Retinal pigment epithelial cell (primary cell): ENCODE measurements at regions not wholly inside any gene's neighbourhood (a gene's known extent, or its start where the extent isn't known, plus 50 kb on each side); places are given as distances from the start of the nearest gene placed in this dataset.
"Not testable (repeated sequence)": the region's sequence is repeated elsewhere in the genome, so short reads cannot be mapped to it uniquely, and the experiment has no call there.

Experiments
- DNase-seq: peaks from one replicate; pipeline ENCODE4 v3.0.0-alpha.2; 2010; ENCODE audit warnings: low read depth
- H3K4me3 ChIP-seq: 2 replicates; pipeline ENCODE4 v1.5.1; 2011; ENCODE audit warnings: mild to moderate bottlenecking, low read length, control low read depth, moderate library complexity
- CTCF ChIP-seq: conservative IDR thresholded peaks from 2 replicates; pipeline ENCODE4 v1.5.1; 2011; ENCODE audit warnings: low read depth, low read length, control low read depth, inconsistent platforms

DNA sequence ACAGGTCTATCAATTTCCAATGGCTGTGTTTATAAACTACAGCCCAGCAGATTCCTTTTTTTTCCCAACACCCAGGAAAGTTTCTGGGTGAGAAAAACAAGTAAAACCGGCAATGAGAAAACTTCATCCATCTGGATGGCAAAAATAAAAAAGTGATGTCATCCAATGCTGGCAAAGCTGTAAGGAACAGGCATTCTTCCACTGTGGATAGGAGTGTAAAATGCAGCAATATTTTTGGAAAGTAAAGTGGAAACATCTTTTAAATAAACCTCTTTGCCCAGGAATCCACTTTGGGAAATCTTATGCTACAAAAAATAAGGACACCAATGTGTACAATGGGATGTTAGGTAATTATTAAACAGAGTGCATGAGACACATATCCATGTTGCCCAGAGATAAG is 102.1 kb upstream of the NT5E start:
- TF ChIP-seq CTCF, result no peak

GRCh38 chr6:85346196-85346595 is 103.7 kb upstream of the NT5E start:
- no peak overlapping the region for H3K4me3 ChIP-seq
- TF ChIP-seq CTCF, result no peak
- no peak for DNase-seq

More for the DNA sequence above, 102.1 kb upstream of the NT5E start:
- H3K4me3 ChIP-seq, result no peak overlapping the region
- DNase-seq, result no peak

GRCh38 chr6:85344996-85345395 is 104.9 kb upstream of the NT5E start:
- H3K4me3 ChIP-seq, result no peak overlapping the region
- no peak for TF ChIP-seq CTCF
- no peak for DNase-seq

DNA sequence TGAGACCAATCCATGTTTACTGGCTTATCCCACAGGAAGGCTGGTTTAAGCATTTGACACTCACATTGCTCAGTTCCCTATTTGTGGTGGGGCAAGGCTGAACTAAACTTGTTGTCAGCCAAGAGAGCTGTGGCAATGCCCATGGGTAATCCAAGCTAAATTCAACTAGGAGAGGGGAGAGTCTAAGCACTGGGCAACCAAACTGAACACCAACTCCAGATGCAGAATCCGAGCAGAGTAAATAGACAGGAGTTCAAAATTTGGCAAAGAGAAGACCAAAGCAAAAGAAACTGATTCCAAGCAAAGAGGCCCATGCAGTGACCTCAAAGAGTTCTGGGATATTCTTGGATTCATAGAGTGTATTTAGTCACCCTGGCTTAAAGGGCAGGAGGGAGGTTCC is 106.5 kb upstream of the NT5E start:
- DNase-seq, result no peak
- H3K4me3 ChIP-seq, result no peak overlapping the region
- TF ChIP-seq CTCF, result no peak

DNA sequence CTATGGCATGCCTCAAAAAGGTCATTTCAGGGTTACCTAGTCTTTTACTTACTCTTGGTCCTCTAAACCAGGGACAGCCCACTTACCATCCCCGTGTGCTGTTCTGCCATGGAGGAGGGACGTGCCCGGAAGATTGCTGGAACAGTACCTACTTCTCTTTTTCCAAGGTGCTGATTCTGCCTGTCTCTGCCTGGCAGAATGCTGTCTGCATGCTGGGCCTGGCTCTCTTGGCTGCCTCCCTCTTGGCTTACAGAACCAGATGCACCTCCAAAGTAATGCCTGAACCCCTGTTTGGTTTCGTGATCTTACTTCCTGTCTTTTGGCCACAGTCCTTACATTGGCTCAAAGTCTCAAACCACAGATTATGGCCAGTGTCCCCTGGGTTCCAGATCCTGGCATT is 120.7 kb upstream of the NT5E start:
- TF ChIP-seq CTCF, result no peak

DNA sequence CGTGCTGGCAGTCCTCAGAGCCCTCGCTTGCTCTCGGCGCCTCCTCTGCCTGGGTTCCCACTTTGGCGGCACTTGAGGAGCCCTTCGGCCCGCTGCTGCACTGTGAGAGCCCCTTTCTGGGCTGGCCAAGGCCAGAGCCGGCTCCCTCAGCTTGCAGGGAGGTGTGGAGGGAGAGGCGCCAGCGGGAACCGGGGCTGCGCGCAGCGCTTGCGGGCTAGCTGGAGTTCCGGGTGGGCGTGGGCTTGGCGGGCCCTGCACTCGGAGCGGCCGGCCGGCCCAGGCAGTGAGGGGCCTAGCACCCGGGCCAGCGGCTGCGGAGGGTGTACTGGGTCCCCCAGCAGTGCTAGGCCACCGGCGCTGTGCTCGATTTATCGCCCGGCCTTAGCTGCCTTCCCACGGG is 124.1 kb upstream of the NT5E start:
- H3K4me3 ChIP-seq, DNase-seq: not testable (repeated sequence)

More for the DNA sequence above, 120.7 kb upstream of the NT5E start:
- no peak for DNase-seq
- no peak overlapping the region for H3K4me3 ChIP-seq

DNA sequence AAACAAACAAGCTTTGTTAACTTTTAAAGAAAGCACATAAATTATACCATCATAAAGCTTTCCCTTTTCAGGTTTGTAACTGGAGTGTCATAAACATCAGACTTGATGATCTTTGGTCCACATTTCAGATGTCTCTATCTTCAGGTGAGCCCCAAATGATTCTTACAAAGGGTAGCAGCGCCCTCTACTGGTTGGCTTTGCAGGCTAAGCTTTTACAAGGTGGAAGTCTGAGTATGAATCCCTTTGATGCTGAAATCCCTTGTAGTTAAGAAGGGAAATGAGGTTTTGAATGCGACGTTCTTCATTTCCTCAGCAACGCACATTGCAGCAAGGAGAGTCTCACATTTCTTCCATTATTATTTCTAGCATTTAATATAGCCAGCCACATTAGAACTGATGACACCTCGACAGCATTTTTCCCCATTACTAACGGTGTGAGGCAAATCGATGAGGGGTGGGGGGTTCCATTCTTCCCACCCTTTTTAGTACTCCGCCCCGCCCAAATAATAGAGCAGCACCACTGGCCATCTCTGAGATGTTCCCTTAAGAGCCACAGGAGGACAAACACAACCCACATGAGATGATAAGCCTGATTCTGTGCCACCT is 126.3 kb upstream of the NT5E start:
- TF ChIP-seq CTCF, result peak; percentile 96
- H3K4me3 ChIP-seq, result no peak overlapping the region
- DNase-seq, result peak; percentile 34
